KMS-11 (cell line): ENCODE measurements at regions not wholly inside any gene's neighbourhood (a gene's known extent, or its start where the extent isn't known, plus 50 kb on each side); places are given as distances from the start of the nearest gene placed in this dataset.
"Not testable (repeated sequence)": the region's sequence is repeated elsewhere in the genome, so short reads cannot be mapped to it uniquely, and the experiment has no call there.

Experiments
- H2AFZ ChIP-seq: fragments of 200-600 bp; sonication (generic); 2 replicates; pipeline ENCODE4 v1.6.1; 2016; ENCODE audit warnings: antibody characterized with exemption, mixed run types, low read depth
- H3K27ac ChIP-seq: fragments of 200-600 bp; sonication (generic); 2 replicates; pipeline ENCODE4 v1.6.1; 2016; ENCODE audit warnings: mild to moderate bottlenecking, mixed run types
- H3K27me3 ChIP-seq: fragments of 200-600 bp; sonication (generic); 2 replicates; pipeline ENCODE4 v1.6.1; 2017; ENCODE audit warnings: mild to moderate bottlenecking, low read depth, mixed run types, moderate library complexity; ENCODE audit not compliant: insufficient read depth
- H3K36me3 ChIP-seq: fragments of 200-600 bp; sonication (generic); 2 replicates; pipeline ENCODE4 v1.6.1; 2017; ENCODE audit warnings: mild to moderate bottlenecking, mixed run types; ENCODE audit not compliant: insufficient read depth
- H3K4me1 ChIP-seq: fragments of 200-600 bp; sonication (generic); 2 replicates; pipeline ENCODE4 v1.6.1; 2016; ENCODE audit warnings: mild to moderate bottlenecking, low read depth, mixed run types; ENCODE audit not compliant: poor library complexity, severe bottlenecking
- H3K4me2 ChIP-seq: fragments of 200-600 bp; sonication (generic); 2 replicates; pipeline ENCODE4 v1.7.0; 2016; ENCODE audit warnings: mild to moderate bottlenecking, mixed run types
- H3K4me3 ChIP-seq: fragments of 200-600 bp; sonication (generic); IDR thresholded peaks from 2 replicates; pipeline ENCODE4 v1.6.1; 2017; ENCODE audit warnings: low read depth, low read length, mixed read lengths; ENCODE audit not compliant: insufficient read depth
- H3K79me2 ChIP-seq: fragments of 200-600 bp; sonication (generic); 2 replicates; pipeline ENCODE4 v1.6.1; 2016; ENCODE audit warnings: low read depth, mixed run types; ENCODE audit not compliant: insufficient read depth
- H3K9ac ChIP-seq: fragments of 200-600 bp; sonication (generic); 2 replicates; pipeline ENCODE4 v1.6.1; 2016; ENCODE audit warnings: mild to moderate bottlenecking, mixed run types
- H4K20me1 ChIP-seq: fragments of 200-600 bp; sonication (generic); 2 replicates; pipeline ENCODE4 v1.6.1; 2016; ENCODE audit warnings: mild to moderate bottlenecking, mixed run types; ENCODE audit not compliant: insufficient read depth
- TF ChIP-seq, protein P1 (sequence below): fragments of 200-600 bp; sonication (generic); conservative IDR thresholded peaks from 2 replicates; pipeline ENCODE4 v1.6.1; 2017; ENCODE audit warnings: low read depth, mild to moderate bottlenecking, antibody characterized with exemption, low read length, moderate library complexity, mixed read lengths

DNA sequence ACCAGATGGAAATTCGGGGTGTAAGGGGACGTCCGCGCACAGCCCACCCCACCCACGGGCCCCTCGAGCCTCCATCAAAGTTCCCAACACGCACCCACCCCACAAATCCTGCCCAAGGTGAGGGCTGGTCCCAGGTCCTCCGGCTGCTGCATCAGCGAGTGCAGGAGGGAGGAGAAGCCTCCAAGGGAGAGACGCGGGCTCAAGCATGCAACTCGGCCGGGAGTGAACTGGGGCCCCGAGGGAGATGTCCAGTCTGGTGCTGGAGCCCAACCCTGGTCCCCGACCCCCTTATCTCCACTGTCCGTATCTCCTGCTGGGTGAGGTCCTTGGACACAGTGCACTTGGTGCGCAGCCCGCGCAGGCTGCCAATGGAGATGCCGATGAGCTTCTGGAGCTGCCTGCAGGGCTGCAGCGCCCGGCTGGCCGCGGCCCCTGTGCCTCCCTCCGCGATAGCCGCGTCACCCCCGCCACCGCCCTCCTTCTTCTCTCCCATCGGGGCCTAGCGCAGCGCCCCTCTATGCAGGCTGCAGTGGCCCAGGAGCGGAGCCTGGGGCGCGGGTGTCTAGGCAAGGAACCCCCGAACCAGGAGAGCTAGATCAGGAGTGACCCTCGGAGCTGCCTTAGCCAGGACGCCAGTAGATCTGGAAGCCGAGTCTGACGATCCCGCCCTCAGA, 489.2 kb downstream of the ZNF33B start:
- Histone ChIP-seq H3K27ac (no peak overlapping the region), H3K4me2 (no peak overlapping the region), H3K9ac (no peak overlapping the region), H3K79me2 (no peaks in the 10 kb centered on the region), H3K36me3 (no peaks in the 10 kb centered on the region), H4K20me1 (no peaks in the 10 kb centered on the region), H2AFZ (no peak overlapping the region), H3K4me1 (no peaks in the 10 kb centered on the region), H3K27me3 (no peaks in the 10 kb centered on the region), H3K4me3 (no peak overlapping the region)
- TF ChIP-seq, protein P1, sequence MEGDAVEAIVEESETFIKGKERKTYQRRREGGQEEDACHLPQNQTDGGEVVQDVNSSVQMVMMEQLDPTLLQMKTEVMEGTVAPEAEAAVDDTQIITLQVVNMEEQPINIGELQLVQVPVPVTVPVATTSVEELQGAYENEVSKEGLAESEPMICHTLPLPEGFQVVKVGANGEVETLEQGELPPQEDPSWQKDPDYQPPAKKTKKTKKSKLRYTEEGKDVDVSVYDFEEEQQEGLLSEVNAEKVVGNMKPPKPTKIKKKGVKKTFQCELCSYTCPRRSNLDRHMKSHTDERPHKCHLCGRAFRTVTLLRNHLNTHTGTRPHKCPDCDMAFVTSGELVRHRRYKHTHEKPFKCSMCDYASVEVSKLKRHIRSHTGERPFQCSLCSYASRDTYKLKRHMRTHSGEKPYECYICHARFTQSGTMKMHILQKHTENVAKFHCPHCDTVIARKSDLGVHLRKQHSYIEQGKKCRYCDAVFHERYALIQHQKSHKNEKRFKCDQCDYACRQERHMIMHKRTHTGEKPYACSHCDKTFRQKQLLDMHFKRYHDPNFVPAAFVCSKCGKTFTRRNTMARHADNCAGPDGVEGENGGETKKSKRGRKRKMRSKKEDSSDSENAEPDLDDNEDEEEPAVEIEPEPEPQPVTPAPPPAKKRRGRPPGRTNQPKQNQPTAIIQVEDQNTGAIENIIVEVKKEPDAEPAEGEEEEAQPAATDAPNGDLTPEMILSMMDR, result no peak

DNA sequence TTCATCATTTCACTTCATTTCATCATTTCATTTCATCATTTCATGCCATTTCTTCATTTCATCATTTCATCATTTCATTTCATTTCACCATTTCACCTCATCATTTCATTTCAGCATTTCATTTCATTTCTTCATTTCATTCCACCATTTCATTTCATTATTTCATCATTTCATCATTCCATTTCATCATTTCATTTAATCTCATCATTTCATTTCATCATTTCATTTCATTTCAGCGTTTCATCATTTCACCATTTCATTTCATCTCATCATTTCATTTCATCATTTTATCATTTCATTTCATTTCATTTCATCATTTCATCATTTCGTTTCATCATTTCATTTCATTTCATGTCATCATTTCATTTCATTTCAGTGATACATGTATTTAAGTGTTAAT, 492.2 kb downstream of the ZNF33B start:
- not testable (repeated sequence) for H3K4me3 ChIP-seq, H3K27me3 ChIP-seq, H3K9ac ChIP-seq, H3K36me3 ChIP-seq, H2AFZ ChIP-seq, H4K20me1 ChIP-seq, H3K4me2 ChIP-seq, H3K4me1 ChIP-seq, H3K27ac ChIP-seq, H3K79me2 ChIP-seq

DNA sequence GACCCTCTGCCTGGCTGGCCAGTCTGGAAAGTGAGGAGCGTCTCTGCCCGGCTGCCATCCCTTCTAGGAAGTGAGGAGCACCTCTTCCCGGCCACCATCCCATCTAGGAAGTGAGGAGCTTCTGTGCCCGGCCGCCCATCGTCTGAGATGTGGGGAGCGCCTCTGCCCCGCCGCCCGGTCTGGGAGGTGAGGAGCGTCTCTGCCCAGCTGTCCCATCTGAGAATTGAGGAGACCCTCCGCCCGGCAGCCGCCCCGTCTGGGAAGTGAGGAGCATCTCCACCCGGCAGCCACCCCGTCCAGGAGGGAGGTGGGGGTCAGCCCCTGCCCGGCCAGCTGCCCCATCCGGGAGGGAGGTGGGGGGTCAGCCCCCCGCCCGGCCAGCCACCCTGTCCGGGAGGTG, 500.3 kb downstream of the ZNF33B start:
- not testable (repeated sequence) for H3K27me3 ChIP-seq, H3K36me3 ChIP-seq, H2AFZ ChIP-seq, H3K4me1 ChIP-seq, H3K4me2 ChIP-seq, H3K4me3 ChIP-seq, H3K27ac ChIP-seq, H3K9ac ChIP-seq, H3K79me2 ChIP-seq, H4K20me1 ChIP-seq

DNA sequence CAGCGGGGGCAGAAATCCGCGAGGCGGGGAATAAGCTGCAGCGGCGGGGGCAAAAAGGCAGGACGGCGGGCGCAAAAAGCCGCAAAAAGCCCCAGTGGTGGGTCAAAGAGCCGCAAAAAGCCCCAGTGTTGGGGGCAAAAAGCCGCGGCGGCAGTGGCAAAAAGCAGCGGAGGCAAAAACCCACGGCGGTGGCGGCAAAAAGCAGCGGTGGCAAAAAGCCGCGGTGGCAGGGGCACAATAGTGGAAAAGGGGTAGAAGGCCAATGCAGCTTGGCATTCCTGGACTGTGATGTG, 525.3 kb downstream of the ZNF33B start:
- no peak overlapping the region for H2AFZ ChIP-seq
- no peak overlapping the region for H3K4me3 ChIP-seq
- H3K36me3 ChIP-seq, result no peaks in the 10 kb centered on the region
- H3K27me3 ChIP-seq, result no peaks in the 10 kb centered on the region
- H3K79me2 ChIP-seq, result no peaks in the 10 kb centered on the region
- no peak overlapping the region for H3K9ac ChIP-seq
- H3K27ac ChIP-seq, result no peak overlapping the region
- TF ChIP-seq, protein P1, result no peak
- H4K20me1 ChIP-seq, result no peaks in the 10 kb centered on the region
- no peak overlapping the region for H3K4me2 ChIP-seq
- no peaks in the 10 kb centered on the region for H3K4me1 ChIP-seq

DNA sequence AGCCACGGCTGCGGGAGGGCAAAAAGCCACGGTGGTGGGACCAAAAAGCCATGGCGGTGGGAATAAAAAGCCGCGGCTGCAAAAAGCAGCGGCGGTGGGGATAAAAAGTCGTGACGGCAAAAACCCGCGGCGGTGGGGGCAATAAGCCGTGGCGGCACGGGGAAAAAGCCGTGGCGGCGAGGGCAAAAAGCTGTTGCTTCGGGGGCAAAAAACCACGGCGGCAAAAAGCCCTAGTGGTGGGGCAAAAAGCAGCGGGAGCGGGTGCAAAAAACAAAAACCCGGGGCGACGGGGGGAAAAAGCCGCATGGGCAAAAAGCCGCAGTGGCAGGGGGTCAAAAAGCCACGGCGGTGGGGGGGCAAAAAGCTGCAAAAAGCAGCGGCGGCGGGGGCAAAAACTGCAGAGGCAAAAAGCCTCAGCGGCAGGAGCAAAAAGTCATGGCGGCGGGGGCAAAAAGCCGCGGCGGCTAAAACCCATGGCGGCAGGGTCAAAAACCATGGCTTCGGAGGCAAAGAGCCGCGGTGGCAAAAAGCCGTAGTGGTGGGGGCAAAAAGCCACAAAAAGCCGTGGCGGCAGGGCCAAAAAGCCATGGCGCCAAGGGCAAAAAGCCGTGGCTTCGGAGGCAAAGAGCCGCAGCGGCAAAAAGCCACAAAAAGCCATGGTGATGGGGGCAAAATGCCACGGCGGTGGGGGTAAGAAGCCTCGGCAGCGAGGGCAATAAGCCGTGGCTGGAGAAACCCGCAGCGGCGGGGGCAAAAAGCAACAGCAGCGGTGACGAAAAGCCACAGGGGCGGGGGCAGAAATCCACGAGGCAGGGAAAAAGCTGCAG, 525.8 kb downstream of the ZNF33B start:
- TF ChIP-seq, protein P1, result no peak
- Histone ChIP-seq H3K27me3 (no peaks in the 10 kb centered on the region), H3K36me3 (no peaks in the 10 kb centered on the region), H3K9ac (no peak overlapping the region), H2AFZ (no peak overlapping the region), H3K27ac (no peak overlapping the region), H3K4me3 (no peak overlapping the region), H3K4me2 (no peak overlapping the region), H3K79me2 (no peaks in the 10 kb centered on the region), H3K4me1 (no peaks in the 10 kb centered on the region), H4K20me1 (no peaks in the 10 kb centered on the region)
